ENCODE measurements at regions not wholly inside any gene's neighbourhood (a gene's known extent, or its start where the extent isn't known, plus 50 kb on each side); places are given as distances from the start of the nearest gene placed in this dataset.
A peak's percentile ranks its signal among the peaks of the same experiment; 100 is the strongest.

DNA sequence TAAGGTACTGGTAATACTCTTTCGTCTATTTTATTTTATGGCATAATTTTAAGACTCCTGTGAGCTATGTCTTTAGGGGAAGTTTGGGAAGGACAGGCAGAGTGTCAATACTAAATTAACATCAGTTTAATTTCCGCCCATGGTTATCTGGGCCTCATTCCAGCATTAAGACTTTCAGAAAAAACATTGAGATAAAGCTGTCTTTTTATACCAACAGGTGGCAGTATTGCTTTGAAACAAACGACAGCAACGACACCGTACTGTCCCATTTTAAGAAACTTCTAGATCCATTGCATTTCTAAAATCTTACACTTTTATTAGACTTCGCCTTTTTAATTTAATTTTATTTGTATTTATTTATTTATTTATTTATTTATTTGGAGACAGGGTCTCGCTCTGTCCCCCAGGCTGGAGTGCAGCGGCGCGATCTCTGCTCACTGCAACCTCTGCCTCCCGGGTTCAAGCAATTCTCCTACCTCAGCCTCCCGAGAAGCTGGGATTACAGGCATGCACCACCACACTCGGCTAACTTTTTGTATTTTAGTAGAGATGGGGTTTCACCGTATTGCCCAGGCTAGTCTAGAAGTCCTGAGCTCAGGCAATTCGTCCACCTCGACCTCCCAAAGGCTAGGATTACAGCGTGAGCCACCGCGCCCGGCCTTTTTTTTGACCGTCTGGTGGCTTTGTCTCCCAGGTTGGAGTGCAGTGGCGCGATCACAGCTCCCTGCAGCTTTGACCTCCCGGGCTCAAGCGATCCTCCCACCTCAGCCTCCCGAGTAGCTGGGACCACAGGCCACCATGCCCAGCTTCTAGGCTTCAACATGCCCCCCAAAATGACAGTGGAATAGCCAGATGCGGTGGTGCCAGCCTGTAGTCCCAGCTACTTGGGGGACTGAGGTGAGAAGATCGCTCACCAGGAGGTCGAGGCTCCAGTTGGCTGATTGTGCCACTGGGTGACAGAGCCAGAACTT, 78.7 kb upstream of the C1GALT1 start:
- Histone ChIP-seq H3K9me3 (no peaks in the 10 kb centered on the region), H3K27ac (no peak overlapping the region), H3K27me3 (no peaks in the 10 kb centered on the region), H3K4me3 (no peak overlapping the region), H3K4me1 (no peaks in the 10 kb centered on the region), H3K36me3 (no peaks in the 10 kb centered on the region)
- intact Hi-C loops (cut with DNase I; ENCODE audit: low total_unique reads), result no loop called here
- TF ChIP-seq, protein P1, sequence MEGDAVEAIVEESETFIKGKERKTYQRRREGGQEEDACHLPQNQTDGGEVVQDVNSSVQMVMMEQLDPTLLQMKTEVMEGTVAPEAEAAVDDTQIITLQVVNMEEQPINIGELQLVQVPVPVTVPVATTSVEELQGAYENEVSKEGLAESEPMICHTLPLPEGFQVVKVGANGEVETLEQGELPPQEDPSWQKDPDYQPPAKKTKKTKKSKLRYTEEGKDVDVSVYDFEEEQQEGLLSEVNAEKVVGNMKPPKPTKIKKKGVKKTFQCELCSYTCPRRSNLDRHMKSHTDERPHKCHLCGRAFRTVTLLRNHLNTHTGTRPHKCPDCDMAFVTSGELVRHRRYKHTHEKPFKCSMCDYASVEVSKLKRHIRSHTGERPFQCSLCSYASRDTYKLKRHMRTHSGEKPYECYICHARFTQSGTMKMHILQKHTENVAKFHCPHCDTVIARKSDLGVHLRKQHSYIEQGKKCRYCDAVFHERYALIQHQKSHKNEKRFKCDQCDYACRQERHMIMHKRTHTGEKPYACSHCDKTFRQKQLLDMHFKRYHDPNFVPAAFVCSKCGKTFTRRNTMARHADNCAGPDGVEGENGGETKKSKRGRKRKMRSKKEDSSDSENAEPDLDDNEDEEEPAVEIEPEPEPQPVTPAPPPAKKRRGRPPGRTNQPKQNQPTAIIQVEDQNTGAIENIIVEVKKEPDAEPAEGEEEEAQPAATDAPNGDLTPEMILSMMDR (IDR thresholded peaks at IDR 0.05), result peak; percentile 51 to 59 (median 52)
- TF ChIP-seq POLR2A (IDR thresholded peaks at IDR 0.05), result no peak
- no peak for DNase-seq

DNA sequence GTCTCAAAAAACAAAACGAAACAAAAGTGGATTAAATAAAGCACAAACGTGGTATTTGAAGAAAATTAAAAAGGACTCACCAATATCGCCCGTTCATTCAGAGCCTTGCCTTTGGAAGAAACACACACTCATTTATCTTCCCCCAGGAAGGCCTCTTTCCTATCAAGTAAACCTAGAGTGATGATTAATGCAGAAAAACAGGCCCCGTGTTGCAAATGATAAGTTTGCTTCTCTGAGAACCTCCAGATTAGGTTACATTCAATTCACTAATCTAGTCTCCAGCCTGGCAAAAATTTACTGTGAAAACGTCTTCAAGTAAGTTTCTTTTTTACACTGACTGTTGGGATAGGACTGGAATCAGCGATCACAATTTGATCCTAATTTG, 78.0 kb upstream of the C1GALT1 start:
- Histone ChIP-seq H3K4me1 (no peaks in the 10 kb centered on the region), H3K27ac (no peak overlapping the region), H3K27me3 (no peaks in the 10 kb centered on the region), H3K36me3 (no peaks in the 10 kb centered on the region), H3K4me3 (no peak overlapping the region), H3K9me3 (no peaks in the 10 kb centered on the region)
- intact Hi-C loops (cut with DNase I; ENCODE audit: low total_unique reads), result no loop called here
- DNase-seq, result no peak
- TF ChIP-seq, protein P1 (IDR thresholded peaks at IDR 0.05), result no peak
- no peak for TF ChIP-seq POLR2A (IDR thresholded peaks at IDR 0.05)

DNA sequence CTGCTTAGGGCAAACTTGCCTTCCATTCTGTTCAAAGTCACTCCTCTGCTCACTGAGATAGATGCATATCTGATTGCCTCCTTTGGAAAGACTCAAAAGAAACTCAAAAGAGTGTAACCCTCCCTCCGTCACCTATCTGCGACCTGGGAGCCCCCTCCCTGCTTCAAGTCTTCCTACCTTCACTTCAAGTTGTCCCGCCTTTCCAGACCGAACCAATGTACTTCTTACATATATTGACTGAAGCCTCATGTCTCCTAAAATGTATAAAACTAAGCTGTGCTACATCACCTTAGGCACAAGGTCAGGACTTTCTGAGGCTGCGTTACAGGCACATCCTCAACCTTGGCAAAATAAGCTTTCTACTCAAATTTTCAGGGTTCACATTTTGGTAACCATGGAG, 77.4 kb upstream of the C1GALT1 start:
- H3K36me3 ChIP-seq, result no peaks in the 10 kb centered on the region
- intact Hi-C loops (cut with DNase I; ENCODE audit: low total_unique reads), result no loop called here
- no peaks in the 10 kb centered on the region for H3K9me3 ChIP-seq
- no peak overlapping the region for H3K27ac ChIP-seq
- H3K4me3 ChIP-seq, result no peak overlapping the region
- DNase-seq, result no peak
- H3K27me3 ChIP-seq, result no peaks in the 10 kb centered on the region
- TF ChIP-seq POLR2A (IDR thresholded peaks at IDR 0.05), result no peak
- TF ChIP-seq, protein P1 (IDR thresholded peaks at IDR 0.05), result no peak
- no peaks in the 10 kb centered on the region for H3K4me1 ChIP-seq

DNA sequence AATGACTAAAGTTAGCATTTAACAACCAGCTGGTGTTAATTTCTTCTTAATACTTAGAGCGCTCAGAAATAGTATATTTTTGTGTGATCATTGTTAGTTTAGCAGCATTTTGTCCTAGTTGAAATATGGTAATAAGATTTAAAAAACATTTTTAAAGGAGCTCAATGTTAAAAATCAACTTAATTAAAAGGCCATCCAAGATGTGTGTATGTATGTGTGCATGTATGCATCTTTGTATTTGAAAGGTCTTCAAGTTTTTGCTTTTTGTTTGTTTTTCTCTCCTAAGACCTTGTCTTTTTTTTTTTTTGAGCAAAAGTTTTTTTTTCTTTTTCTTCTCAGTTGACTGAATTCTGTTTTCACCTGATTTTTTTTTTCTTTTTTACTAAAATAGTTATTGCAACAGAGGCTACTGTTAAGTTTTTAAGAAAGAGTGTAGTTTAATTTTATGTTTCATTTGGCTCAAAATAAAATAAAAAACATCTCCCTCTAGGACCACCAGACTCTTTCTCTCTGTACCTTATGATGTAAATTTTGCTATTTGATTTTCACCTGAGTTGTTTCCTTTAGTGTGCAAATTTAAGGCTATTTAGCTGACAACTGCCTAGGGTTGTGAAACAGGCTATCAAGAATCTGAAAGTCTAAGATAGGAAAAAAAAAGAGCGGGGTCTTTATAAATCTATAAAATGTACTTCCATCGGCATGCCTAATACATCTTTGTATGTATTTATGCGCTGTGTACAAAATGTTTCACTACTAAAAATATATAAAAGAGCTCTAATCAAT, 76.4 kb upstream of the C1GALT1 start:
- no peaks in the 10 kb centered on the region for H3K36me3 ChIP-seq
- H3K4me3 ChIP-seq, result no peak overlapping the region
- no peaks in the 10 kb centered on the region for H3K9me3 ChIP-seq
- no peaks in the 10 kb centered on the region for H3K27me3 ChIP-seq
- TF ChIP-seq, protein P1 (IDR thresholded peaks at IDR 0.05), result no peak
- no peak for DNase-seq
- no peaks in the 10 kb centered on the region for H3K4me1 ChIP-seq
- H3K27ac ChIP-seq, result no peak overlapping the region
- intact Hi-C loops (cut with DNase I; ENCODE audit: low total_unique reads), result no loop called here

DNA sequence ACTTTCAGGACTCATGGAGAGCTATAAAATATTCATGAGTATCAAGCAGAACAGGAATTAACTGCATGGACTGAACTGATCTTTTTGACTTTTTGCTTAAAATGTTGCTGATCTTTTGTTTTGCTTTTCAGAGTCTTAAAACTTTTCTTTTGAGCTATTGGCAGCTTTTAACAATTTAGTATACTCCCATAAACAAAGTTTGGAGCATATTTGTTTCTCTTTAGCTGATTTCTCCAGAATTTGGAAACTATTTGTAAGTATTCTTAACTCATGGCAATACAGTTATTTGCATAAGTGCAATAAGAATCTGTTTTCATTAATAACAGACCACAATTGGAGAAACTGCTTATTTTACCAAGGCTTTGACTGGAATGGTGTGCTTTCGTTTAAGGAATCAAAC, 73.4 kb upstream of the C1GALT1 start:
- no peaks in the 10 kb centered on the region for H3K36me3 ChIP-seq
- no peaks in the 10 kb centered on the region for H3K4me1 ChIP-seq
- H3K27me3 ChIP-seq, result no peaks in the 10 kb centered on the region
- intact Hi-C loops (cut with DNase I; ENCODE audit: low total_unique reads), result no loop called here
- no peak for TF ChIP-seq POLR2A (IDR thresholded peaks at IDR 0.05)
- TF ChIP-seq, protein P1 (IDR thresholded peaks at IDR 0.05), result no peak
- H3K27ac ChIP-seq, result no peak overlapping the region
- H3K9me3 ChIP-seq, result no peaks in the 10 kb centered on the region
- no peak overlapping the region for H3K4me3 ChIP-seq
- no peak for DNase-seq
